Natural killer cell (primary cell): ENCODE measurements at regions not wholly inside any gene's neighbourhood (a gene's known extent, or its start where the extent isn't known, plus 50 kb on each side); places are given as distances from the start of the nearest gene placed in this dataset.

Source experiments
- ATAC-seq, 3 donors: fragments of 150-1000 bp in 2 of 3; fragments of 200-7000 bp in 1 of 3; cut with Tn5 transposase; 1 replicate in 1 of 3; 2 replicates in 2 of 3; pipeline ENCODE4 v1.10.0; 2021; ENCODE audit warnings: mild to moderate bottlenecking in 2 of 3, moderate library complexity in 2 of 3
- DNase-seq, 2 donors: peaks; one replicate each; pipeline versions ENCODE4 v3.0.0 to v3.0.0-alpha.2; 2013 to 2021; ENCODE audit warnings: mixed read lengths in 1 of 2
- H3K27ac ChIP-seq: one replicate; pipeline ENCODE4 v1.5.1; 2013; ENCODE audit warnings: mild to moderate bottlenecking, low read length
- H3K27me3 ChIP-seq: one replicate; pipeline ENCODE4 v1.6.1; 2013; ENCODE audit warnings: low read length; ENCODE audit not compliant: control insufficient read depth, insufficient read depth
- H3K36me3 ChIP-seq: one replicate; pipeline ENCODE4 v1.6.1; 2013; ENCODE audit warnings: low read length; ENCODE audit not compliant: control insufficient read depth, insufficient read depth
- H3K4me1 ChIP-seq: one replicate; pipeline ENCODE4 v1.6.1; 2013; ENCODE audit warnings: low read length; ENCODE audit not compliant: control insufficient read depth, insufficient read depth
- H3K4me3 ChIP-seq: one replicate; pipeline ENCODE4 v1.5.1; 2013; ENCODE audit warnings: low read length
- H3K9me3 ChIP-seq: one replicate; pipeline ENCODE4 v1.6.1; 2013; ENCODE audit warnings: low read length; ENCODE audit not compliant: control insufficient read depth, insufficient read depth
- H3K27ac Mint-ChIP-seq, 2 donors: one replicate each; pipeline ENCODE4 v1.8.0; 2022; ENCODE audit warnings: mild to moderate bottlenecking in 2 of 2, mixed read lengths in 2 of 2, moderate library complexity in 1 of 2
- H3K27me3 Mint-ChIP-seq, 2 donors: one replicate each; pipeline ENCODE4 v1.8.0; 2022; ENCODE audit warnings: low read depth in 2 of 2, mixed read lengths in 2 of 2
- H3K36me3 Mint-ChIP-seq: one replicate; pipeline ENCODE4 v1.8.0; 2022; ENCODE audit warnings: mixed read lengths
- H3K4me1 Mint-ChIP-seq, 2 donors: one replicate each; pipeline ENCODE4 v1.8.0; 2022; ENCODE audit warnings: mixed read lengths in 2 of 2
- H3K4me3 Mint-ChIP-seq: one replicate; pipeline ENCODE4 v1.8.0; 2022; ENCODE audit warnings: mild to moderate bottlenecking, moderate library complexity, mixed read lengths
- H3K9me3 Mint-ChIP-seq, 2 donors: one replicate each; pipeline ENCODE4 v1.8.0; 2022; ENCODE audit warnings: mixed read lengths in 2 of 2
- WGBS: methylation state at CpG from one replicate; pipeline ENCODE4 v1.1.7; 2013; ENCODE audit warnings: missing lambda C conversion rate; ENCODE audit not compliant: insufficient coverage; 5-methylcytosine and 5-hydroxymethylcytosine counted together
- intact Hi-C: fragments of 100-400 bp; cut with micrococcal nuclease; formaldehyde crosslinking; loops from one replicate; pipeline ENCODE4 v1.14.2; 2022
- TF ChIP-seq, protein P1 (sequence below): fragments of 200-600 bp; IDR thresholded peaks from one replicate; pipeline ENCODE4 v1.8.0; 2022; ENCODE audit warnings: antibody characterized with exemption

DNA sequence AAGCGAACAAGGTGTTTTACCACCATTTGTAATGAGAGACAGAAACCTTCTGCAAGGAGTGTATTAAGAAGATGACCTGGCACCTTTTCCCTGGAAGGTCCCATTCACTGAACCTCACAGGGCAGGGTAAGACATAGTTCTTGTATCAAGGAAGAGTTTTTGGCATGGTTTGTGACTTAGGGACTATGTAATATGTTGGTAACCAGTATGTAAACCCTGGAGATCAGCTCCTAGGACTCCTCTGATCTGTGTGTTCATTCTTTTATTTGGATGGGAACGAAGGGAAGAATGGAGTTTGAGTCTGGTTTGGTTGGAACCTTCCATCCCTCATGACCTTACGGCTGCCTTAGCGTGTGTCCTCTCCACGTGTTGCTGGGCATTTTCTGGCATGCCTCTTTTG, 175.4 kb downstream of the CAND1 start:
- no peak for ATAC-seq
- H3K27me3 Mint-ChIP-seq: no peaks in the 10 kb centered on the region

DNA sequence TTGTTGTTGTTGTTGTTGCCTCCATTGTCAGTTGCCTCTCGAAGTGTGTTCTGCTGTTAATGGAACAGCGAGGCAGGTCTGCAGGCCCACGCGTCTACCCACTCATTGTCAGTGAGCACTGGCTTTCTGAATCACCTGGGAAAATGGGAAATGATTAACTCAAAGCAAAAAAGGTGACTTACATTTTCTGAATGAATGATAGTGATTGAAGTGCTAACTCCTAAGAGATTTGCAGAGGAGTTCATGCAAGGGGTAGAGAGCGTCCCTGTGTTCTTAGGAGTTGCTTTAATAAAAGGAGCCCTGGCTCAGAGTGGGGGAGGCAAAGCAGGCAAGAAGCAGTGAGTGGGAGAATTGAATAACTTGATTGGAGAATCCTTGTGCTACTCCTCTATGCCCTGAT, 177.6 kb downstream of the CAND1 start:
- Mint-ChIP-seq H3K36me3 (no peaks in the 10 kb centered on the region), H3K4me3 (no peak overlapping the region), H3K4me1 (peaks cover 34 to 44% of the 10 kb centered on the region in 2 donors), H3K27ac (no peak overlapping the region), H3K9me3 (no peaks in the 10 kb centered on the region), H3K27me3 (no peaks in the 10 kb centered on the region)
- Histone ChIP-seq H3K36me3 (no peaks in the 10 kb centered on the region), H3K4me1 (peaks cover 18% of the 10 kb centered on the region), H3K9me3 (no peaks in the 10 kb centered on the region), H3K4me3 (no peak overlapping the region), H3K27ac (no peak overlapping the region), H3K27me3 (no peaks in the 10 kb centered on the region)
- intact Hi-C loops: no loop called here
- no peak for ATAC-seq
- WGBS: 98% methylated on average over 5 of the region's 5 CpGs
- TF ChIP-seq, protein P1, sequence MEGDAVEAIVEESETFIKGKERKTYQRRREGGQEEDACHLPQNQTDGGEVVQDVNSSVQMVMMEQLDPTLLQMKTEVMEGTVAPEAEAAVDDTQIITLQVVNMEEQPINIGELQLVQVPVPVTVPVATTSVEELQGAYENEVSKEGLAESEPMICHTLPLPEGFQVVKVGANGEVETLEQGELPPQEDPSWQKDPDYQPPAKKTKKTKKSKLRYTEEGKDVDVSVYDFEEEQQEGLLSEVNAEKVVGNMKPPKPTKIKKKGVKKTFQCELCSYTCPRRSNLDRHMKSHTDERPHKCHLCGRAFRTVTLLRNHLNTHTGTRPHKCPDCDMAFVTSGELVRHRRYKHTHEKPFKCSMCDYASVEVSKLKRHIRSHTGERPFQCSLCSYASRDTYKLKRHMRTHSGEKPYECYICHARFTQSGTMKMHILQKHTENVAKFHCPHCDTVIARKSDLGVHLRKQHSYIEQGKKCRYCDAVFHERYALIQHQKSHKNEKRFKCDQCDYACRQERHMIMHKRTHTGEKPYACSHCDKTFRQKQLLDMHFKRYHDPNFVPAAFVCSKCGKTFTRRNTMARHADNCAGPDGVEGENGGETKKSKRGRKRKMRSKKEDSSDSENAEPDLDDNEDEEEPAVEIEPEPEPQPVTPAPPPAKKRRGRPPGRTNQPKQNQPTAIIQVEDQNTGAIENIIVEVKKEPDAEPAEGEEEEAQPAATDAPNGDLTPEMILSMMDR: no peak
- DNase-seq: no peak

More for the DNA sequence above, 175.4 kb downstream of the CAND1 start:
- H3K4me3 ChIP-seq: no peak overlapping the region
- Mint-ChIP-seq H3K27ac (no peak overlapping the region), H3K4me1 (peaks cover 31 to 37% of the 10 kb centered on the region in 2 donors), H3K36me3 (no peaks in the 10 kb centered on the region), H3K4me3 (no peak overlapping the region), H3K9me3 (no peaks in the 10 kb centered on the region)
- H3K9me3 ChIP-seq: no peaks in the 10 kb centered on the region
- H3K27ac ChIP-seq: no peak overlapping the region
- 82% methylated on average over 5 of the region's 5 CpGs for WGBS
- intact Hi-C loops: loop anchor here (5.0 kb wide), 2 partner anchors 87 to 203 kb away; partner anchors contain the start of gene DYRK2
- TF ChIP-seq, protein P1: no peak
- H3K4me1 ChIP-seq: peaks cover 14% of the 10 kb centered on the region
- H3K27me3 ChIP-seq: no peaks in the 10 kb centered on the region
- no peak for DNase-seq
- no peaks in the 10 kb centered on the region for H3K36me3 ChIP-seq

DNA sequence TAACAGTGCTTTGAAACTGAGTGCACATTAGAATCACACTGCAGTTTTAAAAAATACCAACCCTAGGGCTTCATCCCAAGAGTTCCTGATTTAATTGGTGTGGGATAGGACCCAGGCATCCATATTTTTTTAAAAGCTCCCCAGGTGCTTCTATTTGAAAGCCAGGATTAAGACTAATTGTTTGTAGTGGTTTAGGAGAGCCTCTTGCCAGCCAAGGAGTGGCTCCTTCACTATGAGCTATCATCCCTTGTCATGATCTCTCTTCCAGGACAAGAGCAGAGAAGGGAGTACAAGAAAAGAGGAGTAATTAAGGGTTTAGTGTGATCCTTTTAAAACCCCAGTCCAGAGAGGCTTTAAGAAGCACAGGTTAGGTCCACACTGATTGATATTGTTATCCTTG, 178.0 kb downstream of the CAND1 start:
- H3K4me1 ChIP-seq: peaks cover 14% of the 10 kb centered on the region
- no peak overlapping the region for H3K4me3 ChIP-seq
- TF ChIP-seq, protein P1: no peak
- intact Hi-C loops: no loop called here
- H3K9me3 ChIP-seq: no peaks in the 10 kb centered on the region
- H3K27me3 ChIP-seq: no peaks in the 10 kb centered on the region
- Mint-ChIP-seq H3K27ac (no peak overlapping the region), H3K4me3 (no peak overlapping the region), H3K27me3 (no peaks in the 10 kb centered on the region), H3K4me1 (peaks cover 32 to 41% of the 10 kb centered on the region in 2 donors), H3K9me3 (no peaks in the 10 kb centered on the region), H3K36me3 (no peaks in the 10 kb centered on the region)
- no peak for ATAC-seq
- no peak overlapping the region for H3K27ac ChIP-seq
- H3K36me3 ChIP-seq: no peaks in the 10 kb centered on the region
- no peak for DNase-seq

DNA sequence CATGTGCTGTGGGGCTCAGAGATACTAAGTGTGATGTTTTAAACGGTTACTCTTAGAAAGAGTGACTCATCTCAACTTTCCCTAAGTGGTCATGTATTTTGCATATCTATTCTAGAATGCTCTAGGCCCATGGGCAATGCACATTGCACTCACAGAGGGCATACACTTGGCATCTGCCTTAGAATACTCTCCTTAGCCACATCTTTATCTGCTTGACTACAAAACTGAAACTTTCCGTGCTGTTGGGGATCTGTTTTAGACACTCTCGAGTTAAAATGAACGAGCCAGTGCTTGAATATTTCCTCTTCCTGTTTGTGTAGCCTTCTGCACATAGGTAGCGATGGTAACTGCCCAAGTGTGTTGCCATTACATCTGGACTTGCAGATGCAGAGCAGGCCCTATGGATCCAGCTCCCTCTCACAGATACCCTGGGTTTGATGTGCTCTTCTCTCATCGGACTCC, 180.5 kb downstream of the CAND1 start:
- peak; percentile 83 to 94 (median 91) for ATAC-seq
- peaks cover 0 to 4% of the 10 kb centered on the region in 2 donors for H3K27me3 Mint-ChIP-seq
- 21% methylated on average over 5 of the region's 6 CpGs for WGBS
- peak; percentile 24 to 42 for DNase-seq
- no peaks in the 10 kb centered on the region for H3K36me3 Mint-ChIP-seq
- peak overlapping the region; percentile 36 for H3K4me3 Mint-ChIP-seq
- H3K4me1 ChIP-seq: peaks cover 11% of the 10 kb centered on the region
- H3K9me3 Mint-ChIP-seq: no peaks in the 10 kb centered on the region
- no peak overlapping the region for H3K4me3 ChIP-seq
- no peaks in the 10 kb centered on the region for H3K9me3 ChIP-seq
- H3K27ac Mint-ChIP-seq: peak overlapping the region; percentile 83 to 95
- H3K27ac ChIP-seq: peak overlapping the region; percentile 54
- intact Hi-C loops: loop anchor here (2.0 kb wide), 1 partner anchor 181 kb away; no protein-coding TSS in a partner anchor
- H3K36me3 ChIP-seq: no peaks in the 10 kb centered on the region
- no peaks in the 10 kb centered on the region for H3K27me3 ChIP-seq
- peaks cover 27 to 39% of the 10 kb centered on the region in 2 donors for H3K4me1 Mint-ChIP-seq
- TF ChIP-seq, protein P1: no peak
